OCI-LY3 (cell line): ENCODE measurements at regions not wholly inside any gene's neighbourhood (a gene's known extent, or its start where the extent isn't known, plus 50 kb on each side); places are given as distances from the start of the nearest gene placed in this dataset.

Experiments used
- EZH2phosphoT487 ChIP-seq: fragments of 200-600 bp; shearing (Covaris generic); IDR thresholded peaks from 2 replicates; pipeline ENCODE4 v1.6.1; 2018; ENCODE audit warnings: antibody characterized with exemption, mixed run types, low read depth
- TF ChIP-seq, protein P1 (sequence below): fragments of 200-600, 300-600 bp; sonication (generic); IDR thresholded peaks from 2 replicates; pipeline ENCODE4 v1.5.1; 2014; ENCODE audit warnings: antibody characterized with exemption, low read length, low read depth

DNA sequence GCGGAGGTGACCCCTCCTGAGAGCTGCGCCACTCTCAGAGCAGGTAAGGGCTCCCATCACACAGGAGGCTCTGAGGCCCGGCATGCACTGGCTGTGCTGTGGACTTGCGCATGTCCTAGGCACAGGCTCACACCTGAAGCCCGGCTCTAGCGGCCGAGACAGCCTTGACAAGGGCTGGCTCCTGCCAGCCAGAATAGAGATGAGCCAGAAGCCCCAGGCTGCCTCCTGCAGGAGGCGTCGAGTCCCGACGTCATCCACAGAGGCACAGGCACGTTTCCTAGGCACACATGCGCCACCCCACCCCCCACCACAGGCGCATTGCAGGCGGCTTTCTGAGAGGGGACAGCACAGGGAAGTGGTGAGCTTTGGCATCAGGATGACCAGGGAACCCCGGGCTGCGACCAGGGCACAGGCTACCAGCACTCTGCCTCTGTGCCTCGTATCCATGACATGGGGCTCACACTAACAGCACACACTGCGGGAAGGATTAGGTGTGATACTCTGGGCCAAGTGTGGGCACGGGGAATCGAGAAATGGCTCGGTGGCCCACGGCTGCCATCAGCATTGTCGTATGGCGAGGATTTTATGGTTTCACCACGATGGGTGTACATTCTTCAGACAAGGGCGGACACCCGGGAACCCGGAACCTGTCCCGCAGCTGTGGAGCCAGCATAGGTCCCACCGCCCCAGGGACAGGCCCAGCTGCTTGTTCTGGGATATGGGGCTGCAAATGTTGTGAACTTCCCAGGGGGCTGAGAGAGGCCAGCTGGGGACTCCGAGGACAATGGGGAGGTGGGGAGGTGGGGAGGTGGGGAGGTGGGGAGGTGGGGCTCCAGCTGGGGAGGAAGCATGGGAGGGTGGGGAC lies 90.7 kb upstream of the ADRA2C start:
- TF ChIP-seq, protein P1, sequence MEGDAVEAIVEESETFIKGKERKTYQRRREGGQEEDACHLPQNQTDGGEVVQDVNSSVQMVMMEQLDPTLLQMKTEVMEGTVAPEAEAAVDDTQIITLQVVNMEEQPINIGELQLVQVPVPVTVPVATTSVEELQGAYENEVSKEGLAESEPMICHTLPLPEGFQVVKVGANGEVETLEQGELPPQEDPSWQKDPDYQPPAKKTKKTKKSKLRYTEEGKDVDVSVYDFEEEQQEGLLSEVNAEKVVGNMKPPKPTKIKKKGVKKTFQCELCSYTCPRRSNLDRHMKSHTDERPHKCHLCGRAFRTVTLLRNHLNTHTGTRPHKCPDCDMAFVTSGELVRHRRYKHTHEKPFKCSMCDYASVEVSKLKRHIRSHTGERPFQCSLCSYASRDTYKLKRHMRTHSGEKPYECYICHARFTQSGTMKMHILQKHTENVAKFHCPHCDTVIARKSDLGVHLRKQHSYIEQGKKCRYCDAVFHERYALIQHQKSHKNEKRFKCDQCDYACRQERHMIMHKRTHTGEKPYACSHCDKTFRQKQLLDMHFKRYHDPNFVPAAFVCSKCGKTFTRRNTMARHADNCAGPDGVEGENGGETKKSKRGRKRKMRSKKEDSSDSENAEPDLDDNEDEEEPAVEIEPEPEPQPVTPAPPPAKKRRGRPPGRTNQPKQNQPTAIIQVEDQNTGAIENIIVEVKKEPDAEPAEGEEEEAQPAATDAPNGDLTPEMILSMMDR: no peak
- no peak for TF ChIP-seq EZH2phosphoT487
